PFSK-1 (cell line): ENCODE measurements at regions not wholly inside any gene's neighbourhood (a gene's known extent, or its start where the extent isn't known, plus 50 kb on each side); places are given as distances from the start of the nearest gene placed in this dataset.

ENCODE experiments used
- POLR2AphosphoS5 ChIP-seq: IDR thresholded peaks from 2 replicates; pipeline ENCODE4 v1.6.1; 2012; ENCODE audit warnings: low read depth, mild to moderate bottlenecking, control low read depth, low read length, moderate library complexity
- REST ChIP-seq, 2 experiments: IDR thresholded peaks; 2 replicates each; pipeline versions ENCODE4 v1.6.1 to v1.8.0; 2011 to 2012; ENCODE audit warnings: low read depth in 2 of 2, low read length in 2 of 2, control low read depth in 1 of 2, inconsistent platforms in 1 of 2, mild to moderate bottlenecking in 1 of 2, moderate library complexity in 1 of 2; ENCODE audit not compliant: insufficient read depth in 1 of 2
- TAF1 ChIP-seq: IDR thresholded peaks from 2 replicates; pipeline ENCODE4 v1.6.1; 2012; ENCODE audit warnings: low read length, control low read depth, borderline replicate concordance; ENCODE audit not compliant: insufficient read depth

DNA sequence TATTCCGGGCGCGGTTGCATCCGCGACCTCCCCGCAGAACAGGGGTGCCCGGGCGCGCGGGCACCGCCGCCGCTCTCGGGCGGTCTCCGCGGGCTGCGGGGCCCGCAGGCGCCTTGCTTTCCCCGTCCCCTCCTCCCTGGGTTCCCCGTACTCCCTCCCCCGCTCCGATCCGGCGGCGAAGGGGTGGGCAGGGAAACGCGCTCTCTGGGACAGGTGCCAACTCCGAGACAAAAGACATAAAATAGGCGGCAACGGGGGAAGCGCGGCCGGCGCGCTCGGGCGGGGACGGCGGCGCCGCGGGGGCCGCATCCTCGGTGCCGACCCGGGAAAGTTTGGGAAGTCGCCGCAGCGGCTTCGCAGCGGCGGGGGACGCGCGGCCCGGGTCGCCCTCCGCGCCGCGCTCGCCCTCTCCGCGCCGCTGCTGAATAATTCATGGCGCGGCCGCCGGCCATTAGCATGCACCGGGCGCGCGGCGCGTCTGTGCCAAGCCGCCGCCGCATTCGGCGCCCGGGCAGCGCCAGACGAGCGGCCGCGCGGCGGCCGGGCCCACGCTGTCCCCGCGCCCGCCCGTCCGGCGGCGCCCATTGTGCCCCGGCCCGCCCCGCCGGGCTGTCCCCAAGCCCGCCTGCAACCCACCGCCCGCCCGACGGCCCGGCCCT is 78.7 kb upstream of the PPARA start:
- TF ChIP-seq POLR2AphosphoS5 (peak; percentile 56; the same call in 1 of the 2 replicates), REST (IDR thresholded peaks at IDR 0.05; ENCODE audit: insufficient read depth in 1 of 2, low read depth in 2 of 2, low read length in 2 of 2) (peak in 1 of 2 experiments; percentile 44; a peak in 1 of 4 replicates), TAF1 (0 out of 2 replicates have a peak, but pooled peaks have one; percentile 62)
